NT2/D1 (cell line): ENCODE measurements at regions not wholly inside any gene's neighbourhood (a gene's known extent, or its start where the extent isn't known, plus 50 kb on each side); places are given as distances from the start of the nearest gene placed in this dataset.

Source experiments
- SUZ12 ChIP-seq: IDR thresholded peaks from 2 replicates; pipeline ENCODE4 v1.6.1; 2011; ENCODE audit not compliant: insufficient read length, insufficient read depth; ENCODE audit errors: extremely low read depth
- YY1 ChIP-seq: IDR thresholded peaks from 2 replicates; pipeline ENCODE4 v1.6.1; 2011; ENCODE audit not compliant: insufficient read length, insufficient read depth

GRCh38 chr22:11616811-11617210 is 3911.2 kb upstream of the OR11H1 start:
- TF ChIP-seq YY1, result no peak
- no peak for TF ChIP-seq SUZ12
